WI38 (cell line): ENCODE measurements at regions not wholly inside any gene's neighbourhood (a gene's known extent, or its start where the extent isn't known, plus 50 kb on each side); places are given as distances from the start of the nearest gene placed in this dataset.

Source experiments
- H3K4me3 ChIP-seq: 2 replicates; pipeline ENCODE4 v1.5.1; 2011; ENCODE audit warnings: low read depth, mild to moderate bottlenecking, control low read depth, low read length
- CTCF ChIP-seq: IDR thresholded peaks from 2 replicates; pipeline ENCODE4 v1.5.1; 2012; ENCODE audit warnings: low read depth, mild to moderate bottlenecking, control low read depth, low read length

- TF ChIP-seq CTCF = no peak
- H3K4me3 ChIP-seq = no peak overlapping the region
These were observed 197.2 kb downstream of the ZFP36L2 start for GRCh38 chr2:43029186-43029585.

GRCh38 chr2:43028188-43028587, 198.2 kb downstream of the ZFP36L2 start:
- no peak for TF ChIP-seq CTCF
- H3K4me3 ChIP-seq = no peak overlapping the region

GRCh38 chr2:43027097-43027873, 199.1 kb downstream of the ZFP36L2 start:
- TF ChIP-seq CTCF = no peak
- H3K4me3 ChIP-seq = no peak overlapping the region

GRCh38 chr2:43026426-43027096, 199.8 kb downstream of the ZFP36L2 start:
- H3K4me3 ChIP-seq = no peak overlapping the region
- TF ChIP-seq CTCF = no peak

GRCh38 chr2:43025709-43026295, 200.6 kb downstream of the ZFP36L2 start:
- TF ChIP-seq CTCF = no peak
- no peak overlapping the region for H3K4me3 ChIP-seq

GRCh38 chr2:43024515-43025011, 201.8 kb downstream of the ZFP36L2 start:
- peak; percentile 97 for TF ChIP-seq CTCF
- H3K4me3 ChIP-seq = no peak overlapping the region
